LNCAP (cell line): ENCODE measurements at regions not wholly inside any gene's neighbourhood (a gene's known extent, or its start where the extent isn't known, plus 50 kb on each side); places are given as distances from the start of the nearest gene placed in this dataset.

Experiments
- CTCF ChIP-seq: fragments of 450-650 bp; IDR thresholded peaks from 2 replicates; pipeline ENCODE4 v1.5.1; 2017; ENCODE audit warnings: mild to moderate bottlenecking

DNA sequence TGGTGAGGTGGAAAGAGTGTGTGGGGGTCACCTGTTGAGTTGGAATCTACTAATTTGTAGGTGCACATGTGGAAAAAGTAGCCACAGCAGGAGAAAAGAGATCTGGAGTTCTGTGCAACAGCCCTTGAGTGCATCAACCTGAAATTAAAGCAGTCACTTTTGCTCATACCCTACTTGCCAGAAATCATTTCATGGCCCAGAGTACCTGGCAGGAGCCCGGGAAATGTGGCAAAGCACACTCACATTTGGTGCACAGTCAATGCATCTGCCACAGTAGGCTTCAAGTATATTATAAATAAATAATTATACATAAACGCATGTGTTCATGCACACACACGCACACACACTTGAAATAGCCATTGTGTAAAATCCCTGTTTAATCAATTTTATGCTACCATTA is 203.0 kb downstream of the ICE1 start:
- no peak for TF ChIP-seq CTCF

DNA sequence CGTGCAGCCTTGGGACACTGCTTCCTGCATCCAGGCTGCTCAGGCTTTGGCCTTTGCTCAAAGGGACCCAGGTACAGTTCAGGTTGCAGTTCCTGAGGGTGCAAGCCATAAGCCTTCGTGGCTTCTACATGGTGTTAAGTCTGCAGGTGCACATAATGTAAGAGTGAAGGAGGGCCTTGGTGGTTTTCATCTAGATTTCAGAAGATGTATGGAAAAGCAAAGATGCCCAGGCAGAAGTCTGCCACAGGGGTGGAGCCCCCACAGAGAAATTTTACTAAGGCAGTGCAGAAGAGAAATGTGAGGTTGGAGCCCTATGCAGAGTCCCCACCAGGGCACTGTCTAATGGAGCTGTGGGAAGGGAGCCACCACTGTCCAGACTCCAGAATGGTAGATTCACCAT is 200.9 kb downstream of the ICE1 start:
- no peak for TF ChIP-seq CTCF

- TF ChIP-seq CTCF = no peak
Observed at GRCh38 chr5:5622806-5623205, 200.3 kb downstream of the ICE1 start.

- no peak for TF ChIP-seq CTCF
Observed at GRCh38 chr5:5619546-5619945, 197.1 kb downstream of the ICE1 start.

- no peak for TF ChIP-seq CTCF
Observed at GRCh38 chr5:5617024-5617423, 194.5 kb downstream of the ICE1 start.

DNA sequence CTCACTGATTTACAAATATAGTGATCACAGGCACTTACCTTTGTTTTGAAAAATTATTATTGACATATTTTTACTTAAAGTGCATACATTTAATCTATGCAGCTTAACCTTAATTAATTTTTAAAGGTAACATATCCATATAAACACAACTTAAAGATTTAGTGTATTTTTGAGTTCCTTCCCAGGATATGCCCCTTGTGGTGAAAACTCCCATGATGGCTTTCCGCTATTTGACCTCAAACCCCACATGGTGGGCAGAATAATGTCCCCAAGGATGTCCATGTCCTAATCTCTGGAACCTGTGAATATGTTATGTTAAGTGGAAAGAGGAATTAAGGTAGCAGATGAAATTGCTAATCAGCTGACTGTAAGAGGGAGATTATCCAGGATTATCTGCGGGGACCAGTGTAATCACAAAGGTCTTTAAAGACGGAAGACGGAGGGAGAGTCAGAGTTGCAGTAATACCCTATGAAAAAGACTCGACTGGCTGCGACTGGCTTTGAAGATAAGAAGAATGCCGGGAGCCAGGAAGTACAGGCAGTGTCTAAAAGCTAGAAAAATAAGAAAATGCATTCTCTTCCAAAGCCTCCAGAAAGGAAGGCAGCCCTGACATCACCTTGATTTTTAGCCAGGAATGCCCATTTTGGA is 193.9 kb downstream of the ICE1 start:
- no peak for TF ChIP-seq CTCF

GRCh38 chr5:5615569-5615968 is 193.1 kb downstream of the ICE1 start:
- TF ChIP-seq CTCF = no peak
